Sigmoid colon (tissue), 4 donors: ENCODE measurements at regions not wholly inside any gene's neighbourhood (a gene's known extent, or its start where the extent isn't known, plus 50 kb on each side); places are given as distances from the start of the nearest gene placed in this dataset.
"Not testable (repeated sequence)": the region's sequence is repeated elsewhere in the genome, so short reads cannot be mapped to it uniquely, and the experiment has no call there.

Experiments used
- EP300 ChIP-seq, 4 donors: sonication (generic); formaldehyde crosslinking; IDR thresholded peaks; one replicate each; pipeline ENCODE4 v1.6.1; 2017; ENCODE audit warnings: antibody characterized with exemption in 4 of 4
- TF ChIP-seq, protein P1 (sequence below), 4 experiments: fragments of 450-650 bp in 3 of 4; fragments of 200-600 bp in 1 of 4; IDR thresholded peaks; one replicate each; pipeline ENCODE4 v1.5.1; 2016 to 2019; ENCODE audit warnings: antibody characterized with exemption in 4 of 4, mild to moderate bottlenecking in 3 of 4, moderate library complexity in 2 of 4

DNA sequence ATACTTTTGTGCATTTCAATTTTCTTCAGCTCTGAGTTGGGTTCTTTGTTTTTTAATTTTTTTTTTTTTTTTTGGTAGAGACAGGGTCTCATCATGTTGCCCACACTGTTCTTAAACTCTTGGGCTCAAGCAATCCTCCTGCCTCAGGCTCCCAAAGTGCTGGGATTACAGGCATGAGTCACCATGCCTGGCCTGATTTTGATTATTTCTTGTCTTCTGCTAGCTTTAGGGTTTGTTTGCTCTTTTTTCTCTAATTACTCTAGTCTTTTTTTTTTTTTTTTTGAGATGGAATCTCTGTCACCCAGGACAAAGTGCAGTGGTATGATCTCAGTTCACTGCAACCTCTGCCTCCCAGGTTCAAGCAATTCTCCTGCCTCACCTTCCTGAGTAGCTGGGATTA lies 270.7 kb downstream of the MAP2K6 start:
- TF ChIP-seq, protein P1, sequence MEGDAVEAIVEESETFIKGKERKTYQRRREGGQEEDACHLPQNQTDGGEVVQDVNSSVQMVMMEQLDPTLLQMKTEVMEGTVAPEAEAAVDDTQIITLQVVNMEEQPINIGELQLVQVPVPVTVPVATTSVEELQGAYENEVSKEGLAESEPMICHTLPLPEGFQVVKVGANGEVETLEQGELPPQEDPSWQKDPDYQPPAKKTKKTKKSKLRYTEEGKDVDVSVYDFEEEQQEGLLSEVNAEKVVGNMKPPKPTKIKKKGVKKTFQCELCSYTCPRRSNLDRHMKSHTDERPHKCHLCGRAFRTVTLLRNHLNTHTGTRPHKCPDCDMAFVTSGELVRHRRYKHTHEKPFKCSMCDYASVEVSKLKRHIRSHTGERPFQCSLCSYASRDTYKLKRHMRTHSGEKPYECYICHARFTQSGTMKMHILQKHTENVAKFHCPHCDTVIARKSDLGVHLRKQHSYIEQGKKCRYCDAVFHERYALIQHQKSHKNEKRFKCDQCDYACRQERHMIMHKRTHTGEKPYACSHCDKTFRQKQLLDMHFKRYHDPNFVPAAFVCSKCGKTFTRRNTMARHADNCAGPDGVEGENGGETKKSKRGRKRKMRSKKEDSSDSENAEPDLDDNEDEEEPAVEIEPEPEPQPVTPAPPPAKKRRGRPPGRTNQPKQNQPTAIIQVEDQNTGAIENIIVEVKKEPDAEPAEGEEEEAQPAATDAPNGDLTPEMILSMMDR (IDR thresholded peaks at IDR 0.05): not testable (repeated sequence)
- not testable (repeated sequence) for TF ChIP-seq EP300 (IDR thresholded peaks at IDR 0.05)
